A673 (cell line): ENCODE measurements at regions not wholly inside any gene's neighbourhood (a gene's known extent, or its start where the extent isn't known, plus 50 kb on each side); places are given as distances from the start of the nearest gene placed in this dataset.

ENCODE experiments used
- EZH2 ChIP-seq: fragments of 200-600 bp; sonication (generic); IDR thresholded peaks from 2 replicates; pipeline ENCODE4 v1.6.1; 2017; ENCODE audit warnings: borderline replicate concordance, low read depth, mild to moderate bottlenecking, mixed read lengths, antibody characterized with exemption, low read length; ENCODE audit not compliant: poor library complexity, severe bottlenecking
- TF ChIP-seq, protein P1 (sequence below): fragments of 300-800, 200-600 bp; sonication (generic); conservative IDR thresholded peaks from 2 replicates; pipeline ENCODE4 v1.5.1; 2017; ENCODE audit warnings: low read depth, mild to moderate bottlenecking, antibody characterized with exemption, low read length, moderate library complexity, mixed read lengths

DNA sequence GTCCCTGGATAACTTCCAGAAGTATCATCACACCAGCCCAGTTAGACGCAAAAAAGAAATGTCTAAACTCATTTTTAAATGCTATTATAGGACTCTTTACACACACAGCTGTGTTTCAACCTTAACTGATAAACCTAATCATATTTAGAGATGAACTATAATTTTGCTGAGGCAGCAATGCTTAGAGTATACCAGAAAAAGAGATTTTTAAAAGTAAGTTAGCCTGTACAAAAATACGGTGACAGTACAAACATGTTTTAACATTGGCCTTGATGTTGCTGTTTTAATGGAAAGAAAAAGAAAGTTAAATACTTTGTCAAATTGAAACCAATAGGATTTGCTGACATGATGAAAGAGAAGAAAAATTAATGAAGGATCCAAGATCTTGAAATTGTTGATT lies 1341.2 kb upstream of the CDH6 start:
- TF ChIP-seq, protein P1, sequence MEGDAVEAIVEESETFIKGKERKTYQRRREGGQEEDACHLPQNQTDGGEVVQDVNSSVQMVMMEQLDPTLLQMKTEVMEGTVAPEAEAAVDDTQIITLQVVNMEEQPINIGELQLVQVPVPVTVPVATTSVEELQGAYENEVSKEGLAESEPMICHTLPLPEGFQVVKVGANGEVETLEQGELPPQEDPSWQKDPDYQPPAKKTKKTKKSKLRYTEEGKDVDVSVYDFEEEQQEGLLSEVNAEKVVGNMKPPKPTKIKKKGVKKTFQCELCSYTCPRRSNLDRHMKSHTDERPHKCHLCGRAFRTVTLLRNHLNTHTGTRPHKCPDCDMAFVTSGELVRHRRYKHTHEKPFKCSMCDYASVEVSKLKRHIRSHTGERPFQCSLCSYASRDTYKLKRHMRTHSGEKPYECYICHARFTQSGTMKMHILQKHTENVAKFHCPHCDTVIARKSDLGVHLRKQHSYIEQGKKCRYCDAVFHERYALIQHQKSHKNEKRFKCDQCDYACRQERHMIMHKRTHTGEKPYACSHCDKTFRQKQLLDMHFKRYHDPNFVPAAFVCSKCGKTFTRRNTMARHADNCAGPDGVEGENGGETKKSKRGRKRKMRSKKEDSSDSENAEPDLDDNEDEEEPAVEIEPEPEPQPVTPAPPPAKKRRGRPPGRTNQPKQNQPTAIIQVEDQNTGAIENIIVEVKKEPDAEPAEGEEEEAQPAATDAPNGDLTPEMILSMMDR: no peak
- no peak for TF ChIP-seq EZH2
